GM18511 (cell line): ENCODE measurements at regions not wholly inside any gene's neighbourhood (a gene's known extent, or its start where the extent isn't known, plus 50 kb on each side); places are given as distances from the start of the nearest gene placed in this dataset.

Experiments
- ATAC-seq: cut with Tn5 transposase; IDR thresholded peaks from one replicate; pipeline ENCODE4 v1.9.1; 2021; ENCODE audit warnings: mild to moderate bottlenecking, moderate library complexity; ENCODE audit not compliant: unreplicated experiment

DNA sequence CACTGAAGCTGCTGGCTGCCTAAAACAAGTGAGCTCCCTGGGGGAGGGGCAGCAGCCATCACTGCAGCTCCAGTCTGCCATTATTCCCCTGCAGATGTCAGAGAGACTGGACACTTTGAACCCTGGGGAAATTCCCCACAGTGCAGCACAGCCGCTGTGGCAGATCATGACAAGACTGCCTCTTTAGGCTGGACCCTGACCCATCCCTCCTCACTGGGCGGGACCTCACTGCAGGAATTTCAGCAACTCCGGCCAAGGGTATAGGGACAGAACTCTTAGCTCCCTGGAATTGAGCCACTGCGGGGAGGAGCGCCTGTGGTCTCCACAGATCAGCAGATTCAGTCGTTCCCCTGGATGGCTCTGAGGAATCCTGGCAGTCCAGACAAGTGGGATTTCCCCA, 964.6 kb downstream of the BRINP3 start:
- no peak for ATAC-seq

DNA sequence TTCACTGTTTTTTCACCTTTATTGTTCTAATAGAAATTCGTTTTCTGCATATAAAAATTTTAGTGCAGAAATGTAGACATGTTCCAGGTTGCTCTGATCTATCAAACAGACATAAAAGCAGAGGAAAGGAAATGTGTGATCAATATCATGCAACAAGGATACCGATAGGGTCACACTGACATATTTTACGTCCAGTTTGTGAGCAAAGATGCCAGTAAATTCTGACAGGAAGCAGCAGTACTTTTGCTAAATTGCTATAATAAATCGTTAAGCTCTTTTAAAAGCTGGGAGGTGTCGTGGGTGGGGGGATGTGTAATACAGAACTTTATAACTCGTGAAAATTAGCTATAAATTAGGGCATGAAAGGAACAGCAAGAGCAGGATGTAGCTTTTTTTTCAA, 955.2 kb downstream of the BRINP3 start:
- no peak for ATAC-seq

DNA sequence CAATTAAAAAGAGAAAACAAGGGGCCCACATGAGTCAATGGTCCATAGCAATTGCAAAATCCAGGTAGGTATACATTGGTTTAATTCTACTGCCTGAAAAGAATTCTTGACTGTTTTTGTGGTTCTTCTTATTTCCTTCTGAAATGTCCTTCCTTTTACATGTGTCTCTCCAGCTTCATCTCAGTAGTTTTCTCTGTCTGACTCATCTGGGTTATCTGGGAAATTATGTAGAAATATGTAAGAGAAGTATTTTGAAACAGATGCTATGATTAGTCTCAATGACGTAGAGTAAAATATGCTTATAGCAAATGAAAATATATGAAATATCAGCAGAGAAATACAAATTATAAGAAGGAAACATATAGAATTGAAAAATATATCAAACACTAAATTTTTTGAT, 953.2 kb downstream of the BRINP3 start:
- no peak for ATAC-seq

DNA sequence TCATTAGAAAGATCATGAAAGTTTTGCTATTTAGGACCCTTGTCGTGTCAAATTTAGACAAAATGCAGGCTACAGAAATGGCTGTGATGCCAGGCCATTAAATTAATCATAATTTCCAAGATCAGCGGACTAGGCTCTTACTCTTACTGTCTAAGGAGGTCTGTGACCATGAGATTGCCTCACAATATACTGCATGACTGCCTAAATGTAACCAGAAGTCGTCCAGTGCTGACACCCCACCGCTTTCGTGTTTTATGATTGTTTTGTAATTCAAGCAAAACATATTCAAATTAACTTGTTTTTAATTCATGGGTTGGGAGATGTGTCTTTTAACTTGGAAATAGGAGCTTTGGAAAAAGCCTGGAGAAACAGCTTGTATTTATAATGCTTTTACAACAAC, 947.5 kb downstream of the BRINP3 start:
- ATAC-seq = no peak

DNA sequence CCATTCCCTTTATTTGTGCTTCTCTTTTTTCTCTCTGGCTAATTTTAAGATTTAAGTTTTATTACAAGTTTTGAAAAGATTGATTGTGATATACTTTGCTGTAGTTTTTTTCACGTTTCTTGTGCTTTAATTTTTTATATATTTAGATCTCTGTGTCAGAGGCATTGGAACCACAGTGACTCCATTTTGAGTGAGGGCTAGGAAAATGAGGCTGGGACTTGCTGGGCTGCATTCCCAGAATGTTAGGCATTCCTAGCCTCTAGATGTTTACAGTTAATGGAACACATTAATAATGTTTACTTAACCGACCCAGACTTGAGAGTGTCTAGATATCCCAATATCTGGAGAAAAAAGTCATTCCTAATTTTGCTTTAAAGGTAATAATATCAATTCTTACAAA, 939.4 kb downstream of the BRINP3 start:
- ATAC-seq = no peak

DNA sequence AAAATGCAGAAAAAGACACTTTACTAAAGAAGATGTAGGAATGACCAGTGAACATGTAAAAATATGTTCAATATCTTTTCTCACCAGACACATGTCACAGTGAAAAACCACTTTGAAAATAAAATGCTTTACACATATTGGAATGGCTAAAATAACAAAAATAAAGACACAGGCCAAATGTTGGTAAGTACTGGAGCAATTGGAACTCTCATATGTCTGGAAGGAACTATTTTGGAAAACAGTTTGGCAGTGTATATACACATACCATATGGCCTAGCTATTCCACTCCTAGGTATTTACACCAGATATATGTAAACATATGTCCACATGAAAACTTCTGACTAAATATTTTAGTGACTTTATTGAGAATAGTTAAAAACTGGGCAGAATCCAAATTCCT, 927.2 kb downstream of the BRINP3 start:
- ATAC-seq = no peak

DNA sequence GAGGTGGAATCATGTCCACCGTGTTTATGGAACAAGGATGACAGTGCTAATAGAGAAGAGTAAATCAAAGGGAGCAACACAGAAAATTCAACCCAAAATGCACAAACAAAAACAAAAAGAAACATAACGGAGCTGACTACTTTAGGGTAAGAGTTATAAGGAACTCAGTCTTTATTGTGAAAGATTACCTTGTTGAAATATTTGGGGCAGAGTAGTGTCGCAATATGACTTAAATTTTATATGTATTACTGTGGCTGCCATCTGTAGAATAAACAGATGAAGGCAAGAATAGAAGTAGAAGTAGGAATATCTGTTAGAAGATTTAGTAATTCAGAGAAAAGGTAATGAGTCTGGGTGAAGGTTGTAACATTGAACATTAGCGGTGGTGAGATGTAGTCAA, 913.9 kb downstream of the BRINP3 start:
- no peak for ATAC-seq

DNA sequence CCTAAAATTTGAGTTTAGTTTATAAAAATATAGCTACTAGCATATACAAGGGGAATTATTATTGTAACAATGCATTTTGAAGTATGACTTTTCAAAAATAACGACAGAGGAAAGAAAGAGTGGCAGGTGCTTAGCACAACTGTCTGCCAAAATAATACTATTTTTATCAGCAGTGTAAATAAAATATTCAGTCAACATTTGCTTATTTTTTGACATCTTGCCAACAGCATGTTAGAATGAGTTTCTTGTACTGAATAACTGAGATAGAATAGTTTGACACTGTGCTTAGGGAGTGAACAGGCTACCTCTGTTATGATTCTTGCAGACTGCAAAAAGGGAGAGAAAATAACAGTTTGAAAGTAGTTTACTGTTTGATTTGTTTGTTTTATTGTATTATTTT, 909.8 kb downstream of the BRINP3 start:
- no peak for ATAC-seq

DNA sequence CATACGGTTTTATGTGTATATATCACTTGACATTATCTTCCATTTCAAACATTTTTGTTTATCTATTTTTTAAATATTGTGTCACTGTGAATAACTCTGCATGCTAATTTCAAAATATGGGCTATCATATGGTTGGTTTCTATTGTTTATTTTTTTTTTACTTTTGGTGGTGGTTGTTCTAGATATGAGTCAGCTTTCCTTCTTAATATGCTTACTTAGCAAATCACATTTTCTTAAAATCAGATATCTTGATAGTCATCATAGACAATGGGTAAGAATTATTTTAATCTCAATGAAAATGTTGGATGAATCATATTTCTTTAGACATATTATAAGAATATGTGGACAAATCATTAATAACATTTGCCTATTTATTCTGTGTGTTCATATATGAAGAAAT, 881.5 kb downstream of the BRINP3 start:
- no peak for ATAC-seq

DNA sequence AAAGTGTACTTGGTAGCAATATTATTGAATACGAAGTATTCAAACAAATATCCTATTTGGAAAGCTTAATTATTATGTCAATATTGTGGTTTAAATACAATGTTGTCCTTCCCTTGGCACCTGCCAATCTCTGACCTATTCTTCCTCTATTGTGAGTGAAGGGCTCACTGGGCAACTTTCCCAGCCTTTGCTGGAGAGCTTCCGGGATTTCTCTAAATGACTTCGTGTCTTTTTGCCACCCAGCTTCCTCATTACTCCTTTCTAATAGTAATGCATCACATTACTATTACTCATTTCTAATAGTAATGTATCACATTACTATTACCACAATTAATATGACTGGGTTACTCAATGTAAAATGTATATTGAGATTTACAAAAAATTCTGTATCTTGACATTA, 880.6 kb downstream of the BRINP3 start:
- no peak for ATAC-seq

DNA sequence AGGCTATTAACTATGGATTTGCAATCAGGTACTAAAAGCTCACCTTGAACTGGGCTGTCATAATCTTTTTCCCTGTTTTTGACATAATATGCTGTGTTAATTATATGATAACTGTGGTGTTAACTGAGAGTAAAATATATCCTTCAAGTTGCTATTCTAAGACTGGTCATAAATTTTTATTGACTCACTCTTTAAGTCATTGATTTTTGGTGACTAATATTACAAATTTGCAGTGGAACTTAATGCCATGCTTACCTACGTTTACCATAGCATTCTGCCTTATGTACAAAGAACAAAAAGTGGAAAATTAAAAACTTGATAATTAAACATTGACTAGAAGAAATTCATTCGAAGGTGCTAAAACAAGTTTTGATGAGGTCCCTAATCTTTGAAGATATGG, 872.4 kb downstream of the BRINP3 start:
- no peak for ATAC-seq

DNA sequence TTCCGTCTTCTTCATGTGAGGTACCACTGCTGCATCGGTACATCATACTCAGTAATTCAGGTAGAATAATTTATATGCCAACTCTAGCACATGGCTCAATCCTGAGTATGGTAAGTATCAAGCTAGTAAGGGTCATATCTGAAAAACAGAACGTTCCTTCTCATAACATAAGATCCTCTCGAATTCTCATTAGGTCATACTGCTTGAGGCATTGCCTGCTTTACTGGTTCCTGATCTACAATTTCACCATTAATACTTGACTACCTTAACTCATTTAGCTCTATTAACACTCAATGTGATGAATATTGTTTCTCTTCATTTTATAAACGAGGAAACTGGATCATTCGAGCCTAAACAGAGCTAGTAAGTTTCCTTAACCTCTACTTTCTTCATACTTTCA, 871.6 kb downstream of the BRINP3 start:
- no peak for ATAC-seq

DNA sequence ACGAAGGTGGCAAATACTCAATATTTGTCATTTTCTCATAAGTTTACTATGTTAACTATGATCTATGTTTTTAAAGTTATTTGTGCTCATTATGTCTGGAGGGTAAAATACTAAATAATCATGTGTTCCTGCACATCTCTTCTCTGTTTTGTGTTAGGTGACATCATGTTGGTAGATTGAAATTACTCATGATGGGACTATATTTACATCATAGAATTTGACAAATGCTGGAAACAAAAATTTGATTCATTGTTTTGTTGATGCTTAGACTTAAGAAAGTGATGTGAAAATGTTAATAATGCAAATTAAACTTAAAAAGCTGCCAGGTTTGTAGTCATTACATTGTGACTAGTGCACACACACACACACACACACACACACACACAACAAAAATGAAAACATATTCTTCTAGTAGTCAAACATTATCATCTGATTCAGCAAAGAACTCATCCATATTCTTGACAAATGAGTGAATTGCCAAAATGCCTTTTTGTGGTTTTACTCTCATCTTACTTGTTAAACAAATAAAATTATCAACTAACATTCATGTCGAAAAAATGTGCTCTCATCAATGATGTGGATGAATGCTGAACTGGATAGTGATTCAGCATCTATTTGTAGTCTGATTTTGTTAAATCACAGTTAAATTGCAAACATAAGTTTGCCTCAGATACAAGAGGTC, 870.7 kb downstream of the BRINP3 start:
- no peak for ATAC-seq

DNA sequence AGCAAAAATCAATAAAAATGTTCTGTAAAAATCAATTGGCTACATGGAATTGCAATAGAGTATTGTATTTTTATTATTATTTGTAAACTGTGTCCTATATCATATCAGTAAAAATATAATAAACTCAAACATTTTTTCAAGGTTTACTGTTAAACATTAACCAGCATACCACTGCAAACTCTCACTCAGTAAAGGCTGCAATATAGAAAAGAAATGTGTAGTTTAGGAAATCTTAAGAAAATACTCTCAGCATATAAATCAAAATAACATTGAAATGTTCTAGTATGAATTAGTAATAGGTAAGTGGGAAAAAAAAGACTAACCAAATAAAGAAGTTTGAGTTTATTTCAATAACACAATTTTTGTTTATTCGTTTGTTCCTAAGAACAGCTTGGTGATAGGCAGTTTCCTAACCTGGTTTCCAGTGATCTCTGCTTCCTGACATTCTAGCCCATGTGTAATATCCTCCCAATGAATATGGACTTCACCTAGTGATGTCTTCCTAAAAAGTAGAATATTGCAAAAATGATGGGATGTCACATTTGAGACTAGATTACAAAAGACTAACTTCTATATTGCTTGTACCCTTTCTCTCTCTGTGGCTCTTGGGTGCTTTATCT, 870.1 kb downstream of the BRINP3 start:
- no peak for ATAC-seq

DNA sequence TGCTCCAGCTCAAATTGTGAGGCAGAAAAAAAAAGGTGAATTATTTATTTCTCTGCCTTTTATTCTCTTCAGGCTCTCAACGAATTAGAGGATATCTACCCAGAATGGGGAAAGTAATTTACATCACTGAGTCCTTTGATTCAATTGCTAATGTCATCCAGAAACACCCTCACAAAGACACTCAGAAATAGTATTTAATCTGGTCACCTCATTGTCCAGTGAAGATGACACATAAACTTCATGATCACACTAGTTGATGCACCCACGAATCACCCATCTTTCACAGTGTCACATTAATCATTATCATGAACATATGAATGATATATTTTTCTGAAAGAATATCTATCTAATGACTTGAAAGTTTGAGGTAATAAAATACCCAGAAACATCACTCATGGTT, 868.5 kb downstream of the BRINP3 start:
- no peak for ATAC-seq

DNA sequence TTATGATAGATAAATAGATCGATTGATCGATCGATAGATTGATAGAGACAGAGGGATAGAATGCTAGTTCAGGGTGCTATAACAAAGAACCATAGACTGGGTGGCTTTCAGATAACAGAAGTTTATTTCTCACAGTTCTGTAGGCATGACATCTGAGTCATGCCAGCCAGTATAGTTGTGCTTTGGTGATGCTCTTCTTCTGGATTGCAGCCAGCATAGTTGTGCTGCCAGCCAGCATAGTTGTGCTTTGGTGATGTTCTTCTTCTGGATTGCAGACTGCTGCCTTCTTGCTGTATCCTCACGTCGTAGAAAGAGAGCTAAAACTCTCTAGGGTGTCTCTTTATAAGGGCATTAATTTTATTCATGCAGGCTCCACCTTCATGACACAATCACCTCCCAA, 860.8 kb downstream of the BRINP3 start:
- no peak for ATAC-seq

DNA sequence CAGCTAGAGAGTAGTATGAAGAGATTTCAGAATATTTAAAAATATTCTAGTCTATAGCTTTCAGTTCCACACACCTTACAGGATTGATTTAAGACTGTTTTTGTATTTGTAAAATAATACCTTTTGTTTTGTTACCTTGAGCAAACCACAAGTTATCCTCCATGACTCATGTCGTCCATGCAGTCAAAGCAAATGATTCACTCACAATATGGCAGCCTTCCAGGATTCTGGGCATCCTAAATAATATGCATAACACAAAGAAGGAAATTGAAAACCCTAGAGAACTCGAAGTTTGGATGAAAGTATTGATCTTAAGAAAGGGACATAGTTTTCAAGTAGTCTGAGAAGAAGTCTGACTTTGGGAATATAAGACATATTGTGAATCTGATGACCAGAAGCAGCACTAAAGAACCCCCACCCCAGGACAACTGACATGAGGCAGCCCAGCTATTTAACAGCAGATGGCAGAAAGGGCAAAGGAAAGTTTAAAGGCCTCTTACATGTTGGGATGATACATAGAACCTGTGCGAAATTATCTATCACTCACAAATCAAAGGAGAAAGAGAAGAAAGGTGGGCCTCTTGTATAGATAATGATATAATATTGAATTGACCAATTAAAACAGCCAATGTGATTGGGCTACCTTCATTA, 857.9 kb downstream of the BRINP3 start:
- no peak for ATAC-seq

DNA sequence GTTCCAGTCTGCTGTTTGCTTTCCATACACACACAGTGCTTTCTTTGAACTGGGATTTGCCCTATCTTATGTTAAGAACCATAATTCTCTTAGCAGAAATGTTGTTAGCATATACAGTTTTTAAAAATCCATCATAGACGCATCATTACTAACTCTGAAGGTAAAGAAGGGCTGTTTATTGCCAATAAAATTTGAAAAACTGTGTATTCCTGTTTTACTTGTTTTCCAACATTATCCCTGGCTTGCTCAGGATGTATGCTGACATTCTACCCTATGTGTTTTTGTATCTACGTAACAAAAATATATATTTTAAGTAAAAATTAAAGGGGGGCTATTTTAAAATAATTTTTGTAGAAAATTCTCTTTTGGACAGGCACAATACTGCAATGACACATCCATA, 857.2 kb downstream of the BRINP3 start:
- ATAC-seq = no peak

DNA sequence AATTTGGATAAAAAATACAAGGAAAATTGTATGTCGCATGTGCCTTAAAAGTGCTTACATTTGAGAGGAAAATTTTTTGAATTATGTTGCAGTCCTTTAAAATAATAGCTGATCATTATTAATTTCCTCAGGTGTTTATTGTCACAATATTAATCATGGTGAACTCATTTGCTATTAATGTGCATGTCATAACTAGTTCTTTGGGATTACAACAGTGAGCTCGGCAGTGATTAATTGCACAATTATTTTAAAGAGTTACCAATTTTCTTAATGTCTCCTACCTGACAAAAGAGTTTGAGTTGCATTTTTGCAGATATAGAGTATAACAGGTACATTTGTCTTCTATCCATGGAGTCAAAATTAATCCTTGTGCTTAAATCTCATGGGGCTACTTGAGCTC, 854.3 kb downstream of the BRINP3 start:
- no peak for ATAC-seq

DNA sequence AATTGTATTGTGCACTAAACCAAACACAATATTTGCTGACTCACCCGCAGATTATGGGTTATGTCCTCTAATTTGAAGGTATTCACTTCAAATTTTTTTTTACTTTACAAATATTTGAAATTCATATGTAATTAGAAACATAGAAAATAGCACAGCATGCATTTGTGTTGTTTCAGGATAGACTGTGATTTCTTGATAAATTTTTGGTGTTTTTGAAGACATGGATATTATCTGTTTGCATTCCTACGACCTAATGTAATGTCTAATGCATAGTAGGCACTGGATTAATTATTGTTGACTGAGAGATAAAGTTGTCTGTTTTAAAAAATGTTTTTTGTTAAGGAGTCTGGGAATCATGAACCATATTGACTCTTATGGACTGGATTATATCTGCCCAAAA, 850.2 kb downstream of the BRINP3 start:
- no peak for ATAC-seq

DNA sequence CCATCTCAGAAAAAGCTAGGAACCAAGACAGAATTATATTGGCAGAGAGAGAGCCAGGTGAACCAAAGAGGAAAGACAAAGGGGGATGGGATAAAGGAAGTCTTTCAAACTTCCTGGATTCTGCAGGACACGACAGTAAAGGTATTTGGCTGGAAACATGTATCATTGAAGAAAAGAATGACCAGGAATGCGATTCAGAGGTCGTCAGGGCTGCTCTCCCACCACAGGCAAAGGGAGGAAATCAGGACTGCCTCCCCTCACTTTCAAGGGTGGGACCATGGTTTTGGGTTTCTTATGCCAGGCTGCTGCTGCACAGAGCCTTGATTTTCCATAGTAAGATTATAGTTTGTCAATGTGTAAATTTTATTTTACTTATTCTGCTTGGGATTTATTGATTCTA, 848.8 kb downstream of the BRINP3 start:
- ATAC-seq = no peak

DNA sequence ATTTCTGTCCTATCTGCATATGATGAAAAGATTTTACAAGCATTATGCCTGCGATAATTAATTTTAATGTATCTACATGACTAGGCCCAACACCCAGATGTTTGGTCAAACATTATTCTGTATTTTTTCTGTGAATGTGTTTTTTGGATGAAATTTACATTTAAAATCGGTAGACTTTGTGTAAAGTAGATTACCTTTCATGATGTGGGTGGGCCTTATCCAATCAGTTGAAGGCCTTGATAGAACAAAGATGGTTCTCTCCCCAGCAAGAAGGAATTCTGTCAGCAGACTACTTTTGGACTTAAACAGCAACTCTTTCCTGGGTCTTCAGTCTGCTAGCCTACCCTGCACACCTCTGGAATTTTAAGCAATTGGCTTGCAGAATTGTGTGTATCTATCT, 844.0 kb downstream of the BRINP3 start:
- no peak for ATAC-seq

DNA sequence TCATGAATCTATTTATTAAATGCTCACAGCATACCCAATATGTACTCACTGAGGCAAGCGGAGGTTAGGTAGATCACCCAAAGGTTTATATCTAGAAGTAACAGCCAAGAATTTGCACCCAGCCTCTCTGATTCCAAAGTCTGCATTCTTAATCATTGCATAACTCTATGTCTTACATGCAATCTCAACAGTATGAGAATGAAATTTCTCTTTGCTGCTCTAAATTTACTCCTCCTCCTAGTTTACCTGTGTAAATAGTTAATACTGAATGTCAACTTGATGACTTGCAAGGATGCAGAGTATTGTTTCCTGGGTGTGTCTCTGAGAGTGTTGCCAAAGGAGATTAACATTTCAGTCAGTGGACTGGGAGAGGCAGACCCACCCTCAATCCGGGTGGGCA, 840.6 kb downstream of the BRINP3 start:
- ATAC-seq = no peak
